Right lobe of liver (tissue), 6 donors: ENCODE measurements at regions not wholly inside any gene's neighbourhood (a gene's known extent, or its start where the extent isn't known, plus 50 kb on each side); places are given as distances from the start of the nearest gene placed in this dataset.

Source experiments
- ATAC-seq, 4 donors: fragments of 200-7000 bp; cut with Tn5 transposase; one replicate each; pipeline ENCODE4 v1.9.1; 2020; ENCODE audit warnings: mild to moderate bottlenecking in 4 of 4, moderate library complexity in 4 of 4
- DNase-seq, 3 donors: peaks; one replicate each; pipeline ENCODE4 v3.0.0-alpha.2; 2020
- H3K27ac ChIP-seq, 3 donors: fragments of 200-600 bp; one replicate each; pipeline ENCODE4 v1.8.0; 2022
- H3K27me3 ChIP-seq, 2 donors: fragments of 200-600 bp; one replicate each; pipeline ENCODE4 v1.8.0; 2022
- H3K36me3 ChIP-seq, 4 donors: fragments of 200-600 bp; sonication (generic) in 1 of 4; one replicate each; pipeline versions ENCODE4 v1.5.1 to v1.8.0; 2017 to 2022; ENCODE audit warnings: control low read depth in 1 of 4
- H3K4me1 ChIP-seq, 4 donors: fragments of 200-600 bp; sonication (generic) in 1 of 4; one replicate each; pipeline versions ENCODE4 v1.5.1 to v1.8.0; 2017 to 2022; ENCODE audit warnings: control low read depth in 1 of 4
- H3K4me3 ChIP-seq, 3 donors: fragments of 200-600 bp; one replicate each; pipeline ENCODE4 v1.8.0; 2022
- H3K9me3 ChIP-seq, 4 donors: fragments of 200-600 bp; sonication (generic) in 1 of 4; one replicate each; pipeline versions ENCODE4 v1.5.1 to v1.8.0; 2017 to 2022; ENCODE audit warnings: control low read depth in 1 of 4
- POLR2A ChIP-seq: fragments of 450-650 bp; IDR thresholded peaks from one replicate; pipeline ENCODE4 v1.6.1; 2017; ENCODE audit warnings: antibody characterized with exemption, mild to moderate bottlenecking
- WGBS: methylation state at CpG from one replicate; pipeline ENCODE4 v1.1.6; 2018; ENCODE audit warnings: low coverage, low lambda C conversion rate; ENCODE audit not compliant: insufficient coverage; ENCODE audit errors: missing lambda C conversion rate; 5-methylcytosine and 5-hydroxymethylcytosine counted together
- intact Hi-C, 2 donors: fragments of 100-400 bp; cut with DNase I; formaldehyde crosslinking; loops; one replicate each; pipeline versions ENCODE4 v1.11.2 to v1.14.1; 2022
- TF ChIP-seq, protein P1 (sequence below), 4 donors: fragments of 200-600 bp in 3 of 4; fragments of 450-650 bp in 1 of 4; IDR thresholded peaks; one replicate each; pipeline versions ENCODE4 v1.5.1 to v1.8.0; 2016 to 2022; ENCODE audit warnings: antibody characterized with exemption in 4 of 4, mild to moderate bottlenecking in 2 of 4
- donor health status: DM: no; HTN: yes; CAD: no.
- donor health status: DM: no; HTN: no; CAD: no.
- donor health status: DM: no; HTN: no; CAD: no.
- donor health status: DM: no; HTN: yes; CAD: no.
- donor health status: DM: no; HTN: yes; CAD: no.

DNA sequence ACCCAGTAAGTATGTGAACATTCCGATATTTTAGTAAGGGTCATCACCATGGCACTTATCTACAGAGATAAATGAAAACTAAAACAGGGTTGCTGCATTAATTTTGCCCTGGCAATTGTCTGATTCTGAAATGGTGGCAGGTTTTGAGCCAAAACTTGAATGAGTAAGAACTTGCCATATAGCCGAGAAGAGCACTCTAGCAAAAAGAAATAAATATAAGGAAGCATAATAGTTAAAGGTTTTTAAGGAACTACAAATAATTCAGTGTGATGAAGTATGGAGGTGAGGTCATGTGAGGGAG lies 68.5 kb upstream of the BTN3A2 start:
- no peak overlapping the region for H3K27ac ChIP-seq
- H3K4me1 ChIP-seq = no peaks in the 10 kb centered on the region
- no peaks in the 10 kb centered on the region for H3K27me3 ChIP-seq
- ATAC-seq = no peak
- TF ChIP-seq, protein P1, sequence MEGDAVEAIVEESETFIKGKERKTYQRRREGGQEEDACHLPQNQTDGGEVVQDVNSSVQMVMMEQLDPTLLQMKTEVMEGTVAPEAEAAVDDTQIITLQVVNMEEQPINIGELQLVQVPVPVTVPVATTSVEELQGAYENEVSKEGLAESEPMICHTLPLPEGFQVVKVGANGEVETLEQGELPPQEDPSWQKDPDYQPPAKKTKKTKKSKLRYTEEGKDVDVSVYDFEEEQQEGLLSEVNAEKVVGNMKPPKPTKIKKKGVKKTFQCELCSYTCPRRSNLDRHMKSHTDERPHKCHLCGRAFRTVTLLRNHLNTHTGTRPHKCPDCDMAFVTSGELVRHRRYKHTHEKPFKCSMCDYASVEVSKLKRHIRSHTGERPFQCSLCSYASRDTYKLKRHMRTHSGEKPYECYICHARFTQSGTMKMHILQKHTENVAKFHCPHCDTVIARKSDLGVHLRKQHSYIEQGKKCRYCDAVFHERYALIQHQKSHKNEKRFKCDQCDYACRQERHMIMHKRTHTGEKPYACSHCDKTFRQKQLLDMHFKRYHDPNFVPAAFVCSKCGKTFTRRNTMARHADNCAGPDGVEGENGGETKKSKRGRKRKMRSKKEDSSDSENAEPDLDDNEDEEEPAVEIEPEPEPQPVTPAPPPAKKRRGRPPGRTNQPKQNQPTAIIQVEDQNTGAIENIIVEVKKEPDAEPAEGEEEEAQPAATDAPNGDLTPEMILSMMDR (IDR thresholded peaks at IDR 0.05) = no peak
- TF ChIP-seq POLR2A = no peak
- H3K4me3 ChIP-seq = no peak overlapping the region
- WGBS = 61% methylated on average over 2 of the region's 2 CpGs
- H3K9me3 ChIP-seq = no peaks in the 10 kb centered on the region
- DNase-seq = no peak
- no peaks in the 10 kb centered on the region for H3K36me3 ChIP-seq
- intact Hi-C loops = no loop called here

- Histone ChIP-seq H3K27me3 (no peaks in the 10 kb centered on the region), H3K36me3 (no peaks in the 10 kb centered on the region), H3K27ac (no peak overlapping the region), H3K4me1 (no peaks in the 10 kb centered on the region), H3K9me3 (no peaks in the 10 kb centered on the region), H3K4me3 (no peak overlapping the region)
- WGBS = 70% methylated on average over 4 of the region's 4 CpGs
- ATAC-seq (no peak), DNase-seq (no peak)
- TF ChIP-seq, protein P1 (IDR thresholded peaks at IDR 0.05) = no peak
- no peak for TF ChIP-seq POLR2A
- intact Hi-C loops = no loop called here
These were observed 67.9 kb upstream of the BTN3A2 start for GRCh38 chr6:26296857-26297648.

DNA sequence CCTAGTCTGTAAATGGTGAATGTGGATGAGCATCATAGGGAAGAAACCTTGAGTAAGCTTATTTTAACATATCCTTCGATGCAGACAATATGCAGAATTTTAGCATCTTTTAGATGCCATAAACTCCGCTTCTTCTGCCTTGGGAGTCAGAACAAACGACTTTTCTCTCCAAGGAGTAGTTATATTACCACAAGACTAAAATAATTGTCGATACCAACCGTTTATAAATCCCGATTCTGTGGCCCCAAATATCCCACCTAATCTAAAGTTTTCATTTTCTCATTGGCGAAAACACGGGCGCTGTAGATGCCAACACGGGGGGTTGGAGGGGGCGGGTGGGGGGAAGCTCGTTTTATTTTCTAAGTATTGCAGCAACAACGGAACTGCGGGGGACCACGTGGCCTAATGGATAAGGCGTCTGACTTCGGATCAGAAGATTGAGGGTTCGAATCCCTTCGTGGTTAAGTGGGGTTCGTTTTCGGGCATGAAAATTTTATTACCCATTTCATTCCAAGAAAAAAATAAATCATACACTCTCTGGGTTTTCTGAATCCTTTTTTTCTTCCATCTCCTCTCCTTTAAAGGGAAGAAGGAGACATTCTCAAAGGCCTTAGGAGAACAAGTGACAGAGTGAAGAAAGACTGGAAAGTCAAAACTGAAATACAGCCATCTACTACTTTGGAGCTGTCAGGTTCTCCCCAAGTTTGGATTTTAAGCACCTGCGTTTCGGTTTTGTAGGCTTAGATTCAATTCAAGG lies 65.5 kb upstream of the BTN3A2 start:
- TF ChIP-seq POLR2A = no peak
- TF ChIP-seq, protein P1 (IDR thresholded peaks at IDR 0.05) = no peak
- no peaks in the 10 kb centered on the region for H3K4me1 ChIP-seq
- DNase-seq (no peak), ATAC-seq (no peak)
- WGBS = 30% methylated on average over 23 of the region's 23 CpGs
- H3K4me3 ChIP-seq = no peak overlapping the region
- no peak overlapping the region for H3K27ac ChIP-seq
- H3K27me3 ChIP-seq = no peaks in the 10 kb centered on the region
- H3K9me3 ChIP-seq = no peaks in the 10 kb centered on the region
- H3K36me3 ChIP-seq = no peaks in the 10 kb centered on the region
- intact Hi-C loops = no loop called here

DNA sequence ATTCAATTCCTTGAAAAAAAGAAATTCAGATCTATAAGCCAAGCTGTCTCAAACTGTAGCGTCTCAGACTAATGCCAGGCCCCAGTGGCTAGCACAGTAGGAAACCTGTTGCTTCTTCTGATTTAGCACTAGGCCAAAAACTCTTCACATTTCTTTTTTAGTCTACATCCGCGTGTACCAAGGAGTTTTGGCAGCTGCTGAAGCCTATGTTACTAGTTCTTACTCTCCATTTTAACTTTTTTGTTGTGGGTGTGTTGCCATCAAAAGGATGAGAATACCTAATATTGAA lies 65.0 kb upstream of the BTN3A2 start:
- no peak for ATAC-seq
- no peak for DNase-seq
- no peak overlapping the region for H3K27ac ChIP-seq
- intact Hi-C loops = no loop called here
- TF ChIP-seq POLR2A = no peak
- TF ChIP-seq, protein P1 (IDR thresholded peaks at IDR 0.05) = no peak
- H3K27me3 ChIP-seq = no peaks in the 10 kb centered on the region
- H3K9me3 ChIP-seq = no peaks in the 10 kb centered on the region
- H3K4me1 ChIP-seq = no peaks in the 10 kb centered on the region
- no peak overlapping the region for H3K4me3 ChIP-seq
- no peaks in the 10 kb centered on the region for H3K36me3 ChIP-seq
- 100% methylated on average over 3 of the region's 3 CpGs for WGBS
